ENCODE measurements at regions not wholly inside any gene's neighbourhood (a gene's known extent, or its start where the extent isn't known, plus 50 kb on each side); places are given as distances from the start of the nearest gene placed in this dataset.
"Not testable (repeated sequence)": the region's sequence is repeated elsewhere in the genome, so short reads cannot be mapped to it uniquely, and the experiment has no call there.

DNA sequence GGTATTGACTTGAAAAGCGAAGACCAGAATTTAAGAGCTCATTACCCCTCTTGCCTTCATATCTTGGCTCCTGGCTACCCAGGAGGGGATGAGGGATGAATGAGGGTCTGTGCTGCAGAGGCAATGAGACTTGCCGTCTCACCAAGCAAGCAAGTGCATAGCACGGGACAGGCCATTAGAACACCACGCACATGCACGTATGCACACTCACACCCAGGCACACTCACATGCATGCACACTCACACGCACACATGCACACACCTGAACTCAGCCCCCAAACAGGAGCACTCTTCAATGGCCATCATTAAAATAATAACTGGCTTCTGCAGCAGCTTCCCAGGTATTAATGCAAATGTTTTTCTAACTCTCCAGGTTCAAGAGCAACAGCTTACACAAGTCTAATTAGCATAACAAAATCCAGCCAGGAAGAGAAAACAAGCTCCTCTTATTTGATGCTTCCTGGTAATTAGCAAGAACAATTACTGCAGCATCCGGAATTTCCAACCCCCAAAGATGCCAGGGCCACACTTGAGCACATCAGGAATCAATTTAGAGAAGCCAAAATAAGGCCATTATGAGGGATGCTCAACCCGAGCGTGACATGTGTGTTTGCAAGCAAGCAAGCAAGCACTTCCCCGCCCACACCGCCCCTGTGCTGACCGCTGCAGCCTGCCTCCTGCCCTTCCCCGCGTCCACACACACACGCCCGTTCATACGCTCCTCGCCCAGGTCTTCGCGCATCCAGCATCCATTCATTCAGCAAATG is 171.6 kb upstream of the TNRC6C start:
- no peak for DNase-seq

DNA sequence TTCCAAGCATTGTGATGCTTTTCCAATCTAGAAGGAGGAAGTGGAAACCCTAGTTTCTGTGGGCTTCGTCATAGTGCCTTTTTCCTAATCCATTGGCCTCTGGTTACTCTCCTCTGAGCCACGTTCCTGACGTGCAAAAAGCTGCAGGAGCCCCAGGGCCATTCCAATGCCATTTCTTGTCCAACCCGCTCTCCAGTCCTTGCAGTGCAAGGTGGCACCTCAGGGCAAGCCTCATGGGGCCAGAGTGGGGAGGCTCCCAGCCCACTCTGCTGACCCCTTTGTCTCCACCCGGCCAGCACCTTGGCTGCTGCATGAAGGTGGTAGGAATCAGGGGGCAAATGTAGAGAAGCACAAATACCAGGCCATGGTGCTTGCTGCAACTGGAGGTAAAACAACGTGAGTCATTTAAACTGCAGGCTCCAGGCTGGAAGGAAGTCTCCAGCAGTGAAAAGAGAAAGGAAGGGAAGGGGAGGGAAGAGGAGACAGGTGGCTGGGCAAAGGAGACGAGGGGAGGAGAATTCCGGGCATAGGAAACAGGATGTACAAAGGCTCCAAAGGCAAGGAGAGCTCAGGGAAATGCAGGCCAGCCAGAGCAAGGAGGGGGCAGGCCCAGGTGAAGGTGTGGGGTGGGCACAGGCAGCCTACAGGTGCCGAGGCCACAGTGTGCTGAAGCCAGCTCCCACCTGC is 168.2 kb upstream of the TNRC6C start:
- DNase-seq = no peak

DNA sequence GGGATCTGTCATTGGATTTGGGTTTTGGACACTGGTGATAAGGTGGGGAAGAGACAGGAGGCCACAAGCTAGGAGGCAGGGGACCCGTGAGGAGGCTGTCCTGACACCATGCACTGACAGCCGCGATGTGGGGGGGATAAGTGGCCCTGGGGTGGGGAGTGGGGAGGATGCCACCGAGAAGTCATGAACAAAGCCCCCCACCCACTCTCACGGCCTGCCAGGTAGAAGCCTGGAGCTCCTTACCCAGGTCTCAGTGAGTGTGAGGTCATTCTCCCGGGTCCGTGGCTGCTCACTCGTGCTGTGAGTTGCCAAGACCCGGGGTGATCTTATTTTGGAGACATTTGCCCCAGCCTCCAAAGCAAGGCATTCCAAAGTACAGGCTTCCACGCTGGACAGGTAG is 165.9 kb upstream of the TNRC6C start:
- DNase-seq = no peak

- DNase-seq = peak; percentile 66
Observed at GRCh38 chr17:77793146-77793970, 165.1 kb upstream of the TNRC6C start.

- no peak for DNase-seq
Observed at GRCh38 chr17:77793971-77794235, 164.6 kb upstream of the TNRC6C start.

DNA sequence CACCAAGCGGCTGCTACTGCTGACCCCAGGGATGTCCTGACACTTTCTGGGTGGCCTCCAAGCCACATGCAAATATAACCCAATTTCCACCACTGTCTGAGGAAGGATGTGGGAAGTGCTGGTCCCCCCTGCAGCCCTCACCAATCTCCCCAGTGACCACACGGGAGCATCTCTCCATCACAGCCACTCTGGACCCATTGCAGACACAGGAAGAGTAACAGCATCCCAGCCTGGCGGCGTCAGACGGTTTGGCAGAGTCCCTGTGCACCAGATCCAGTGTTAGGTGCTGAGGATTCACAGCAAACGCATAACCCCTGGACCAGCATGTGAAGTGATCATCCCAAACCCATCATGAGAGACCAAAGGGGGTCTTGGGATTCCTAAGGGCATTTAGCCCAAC is 163.7 kb upstream of the TNRC6C start:
- no peak for DNase-seq

- no peak for DNase-seq
Observed at GRCh38 chr17:77795685-77796084, 162.8 kb upstream of the TNRC6C start.

DNA sequence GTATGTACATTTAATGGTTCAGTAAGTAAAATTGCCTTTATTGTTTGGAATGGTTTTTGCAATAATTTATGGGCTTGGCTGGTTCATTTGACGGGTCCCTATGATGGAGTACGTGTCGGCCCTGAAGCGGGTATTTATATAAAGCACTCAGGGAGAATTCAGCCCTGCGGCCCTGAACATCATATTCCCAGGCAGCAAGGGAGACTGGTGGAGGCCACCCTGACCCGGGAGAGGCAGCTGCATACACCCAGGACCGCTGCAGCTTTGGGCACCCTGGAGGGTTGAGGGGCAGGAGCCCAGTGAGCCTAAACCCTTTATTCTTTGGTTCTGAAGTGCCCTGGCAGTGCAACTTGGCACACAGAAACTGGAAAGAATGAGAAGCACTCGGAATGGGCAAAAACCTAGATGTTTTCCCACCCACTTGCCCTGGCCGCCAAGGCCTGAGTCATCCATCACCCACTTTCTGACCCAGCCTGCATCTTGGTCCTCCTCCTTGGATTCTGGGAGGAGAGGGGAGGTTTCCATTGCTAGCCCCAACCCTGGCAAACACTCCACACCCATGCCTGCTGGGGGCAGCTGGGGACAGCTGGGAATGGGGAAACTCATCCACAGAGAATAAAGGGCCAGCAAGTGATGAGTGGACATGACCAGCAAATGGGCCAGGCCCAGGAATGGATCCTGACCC is 162.2 kb upstream of the TNRC6C start:
- DNase-seq = no peak

DNA sequence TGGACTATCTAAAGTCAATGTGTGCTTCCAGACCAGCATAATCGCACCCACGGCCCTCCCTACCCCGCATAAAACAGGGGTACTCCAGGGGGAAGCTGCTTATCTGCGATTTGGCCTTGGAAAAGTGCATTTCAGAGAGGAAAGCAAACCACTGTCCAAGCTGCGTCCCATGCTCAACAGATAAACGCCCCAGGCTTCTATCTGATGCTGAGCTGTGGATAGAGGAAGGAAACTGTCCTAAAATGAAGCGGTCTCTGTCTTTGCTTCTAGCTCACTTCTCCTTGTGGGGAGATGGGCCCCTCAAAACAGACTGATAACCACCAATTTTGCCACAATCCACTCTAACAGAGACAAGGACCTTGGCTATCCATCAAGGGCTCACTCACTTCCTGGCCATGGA is 160.5 kb upstream of the TNRC6C start:
- DNase-seq = no peak

DNA sequence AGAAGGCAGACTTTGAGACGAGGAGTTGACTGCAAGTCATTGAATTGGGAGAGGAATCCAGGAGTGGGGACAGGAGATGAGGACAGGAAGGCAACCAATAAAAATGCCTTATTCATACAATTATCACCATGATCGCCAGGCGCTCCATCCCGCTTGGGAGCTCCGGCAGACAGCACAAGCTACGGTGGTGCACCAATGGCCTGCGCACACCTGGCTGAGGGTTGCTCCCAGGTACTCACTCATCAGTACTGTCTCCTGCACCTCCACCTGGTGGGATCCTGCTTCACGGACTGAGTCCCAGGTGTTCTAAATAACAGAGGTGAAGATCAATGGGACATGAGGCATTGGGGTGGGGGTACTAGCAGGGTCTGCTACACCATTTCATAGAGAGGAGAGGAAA is 160.0 kb upstream of the TNRC6C start:
- DNase-seq = no peak

GRCh38 chr17:77800816-77801215 is 157.7 kb upstream of the TNRC6C start:
- no peak for DNase-seq

- DNase-seq = no peak
Observed at GRCh38 chr17:77801545-77802332, 156.8 kb upstream of the TNRC6C start.

GRCh38 chr17:77802333-77802615 is 156.2 kb upstream of the TNRC6C start:
- no peak for DNase-seq

DNA sequence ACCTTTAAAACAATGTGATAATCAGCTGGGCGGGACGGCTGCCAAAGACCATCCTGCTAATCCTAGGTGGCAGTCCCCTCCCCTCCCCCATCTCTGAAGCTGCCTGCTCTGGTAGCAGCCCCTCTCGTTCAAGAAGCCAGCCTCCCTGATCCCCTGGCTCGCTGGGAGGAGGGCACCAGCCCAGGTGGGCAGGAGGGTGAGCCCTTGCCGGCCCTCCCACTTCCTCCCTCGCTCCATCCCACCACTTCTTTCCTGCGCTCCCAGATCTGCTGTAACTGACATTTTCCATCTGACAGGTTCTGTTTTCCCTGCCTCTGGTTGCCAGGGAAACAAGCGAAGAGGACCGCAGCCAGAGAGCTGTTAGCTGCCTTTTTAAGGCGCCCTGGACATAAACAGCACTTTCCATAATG is 155.7 kb upstream of the TNRC6C start:
- DNase-seq = peak; percentile 94

DNA sequence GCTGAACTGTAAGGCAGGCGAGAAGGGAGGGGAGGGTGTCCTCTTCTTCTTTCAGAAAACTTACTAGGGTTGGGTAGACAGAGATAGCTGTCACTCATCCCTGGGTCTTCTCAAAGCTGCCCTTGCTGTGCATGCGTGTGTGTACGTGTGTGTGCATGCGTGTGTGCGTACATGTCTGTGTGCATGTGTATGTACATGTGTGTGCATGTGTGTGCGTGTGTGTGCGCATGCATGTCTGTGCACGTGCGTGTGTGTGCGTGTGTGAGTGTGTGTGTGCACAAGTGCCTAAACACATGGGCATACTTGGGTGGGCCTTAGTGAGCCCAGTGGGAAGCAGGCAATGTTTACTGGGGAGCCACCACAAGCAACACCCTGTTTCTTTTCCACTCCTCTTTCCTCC is 154.8 kb upstream of the TNRC6C start:
- DNase-seq = no peak

DNA sequence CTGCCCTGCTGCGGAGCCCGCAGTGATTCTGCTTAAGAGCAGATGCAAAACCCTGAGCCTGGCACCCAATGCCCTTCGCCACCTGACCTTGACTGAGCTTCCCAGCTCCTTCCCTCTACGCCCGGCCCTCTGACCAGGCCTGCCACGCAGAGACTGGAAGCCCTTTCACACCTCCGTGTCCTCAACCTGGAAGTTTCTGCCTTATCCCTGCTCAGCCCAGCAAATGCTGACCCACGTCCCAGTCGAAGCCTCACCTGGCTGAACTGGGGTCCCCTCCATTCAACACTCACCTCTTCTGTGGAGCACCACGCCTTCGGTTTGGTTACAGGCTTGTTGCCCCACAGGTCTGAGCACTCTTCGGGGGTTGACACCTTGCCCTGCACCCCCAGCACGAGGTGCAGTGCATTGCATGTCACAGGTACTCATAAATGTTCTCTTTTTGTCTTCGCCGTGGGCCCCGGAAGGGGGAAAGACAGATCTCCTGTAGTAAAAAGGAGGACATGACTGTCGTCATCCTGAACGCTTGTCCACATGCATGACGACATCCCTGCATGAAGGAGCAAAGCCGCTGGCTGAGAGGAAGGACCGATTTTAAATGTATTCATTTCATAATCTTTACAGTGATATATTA is 153.6 kb upstream of the TNRC6C start:
- no peak for DNase-seq

GRCh38 chr17:77805970-77806369 is 152.5 kb upstream of the TNRC6C start:
- DNase-seq = not testable (repeated sequence)

DNA sequence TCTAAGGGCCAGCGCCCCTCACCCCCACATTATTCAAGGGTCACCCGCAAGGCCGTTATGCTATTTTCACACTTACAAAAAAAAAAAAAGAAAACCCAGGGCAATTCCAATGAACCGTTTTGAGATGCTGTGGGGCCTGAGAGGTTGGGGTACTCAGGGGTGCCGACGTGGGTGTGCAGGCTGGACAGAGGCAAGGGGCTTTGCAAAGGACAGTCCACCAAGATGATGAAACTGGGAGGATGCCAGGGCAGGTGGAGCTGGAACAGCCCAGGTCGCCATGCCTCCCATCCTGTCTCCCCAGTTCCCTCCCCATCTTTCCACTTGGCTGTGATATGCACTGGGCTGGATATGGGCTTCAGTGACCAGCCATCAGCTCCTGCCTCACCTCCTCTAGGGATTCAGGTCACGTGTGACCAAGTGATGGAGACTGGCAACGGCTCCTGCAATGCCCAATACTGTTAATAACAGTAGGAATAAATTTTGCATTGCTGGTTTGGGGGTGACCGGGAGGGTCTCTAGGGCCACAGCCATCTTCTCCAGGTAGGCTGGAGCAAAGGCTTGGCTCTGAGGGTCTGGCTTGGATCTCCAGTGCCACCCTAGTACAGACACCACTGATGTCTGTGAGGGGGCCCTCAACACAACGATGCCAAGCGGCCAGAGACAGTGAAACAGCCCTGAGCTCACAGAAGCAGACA is 151.3 kb upstream of the TNRC6C start:
- no peak for DNase-seq

DNA sequence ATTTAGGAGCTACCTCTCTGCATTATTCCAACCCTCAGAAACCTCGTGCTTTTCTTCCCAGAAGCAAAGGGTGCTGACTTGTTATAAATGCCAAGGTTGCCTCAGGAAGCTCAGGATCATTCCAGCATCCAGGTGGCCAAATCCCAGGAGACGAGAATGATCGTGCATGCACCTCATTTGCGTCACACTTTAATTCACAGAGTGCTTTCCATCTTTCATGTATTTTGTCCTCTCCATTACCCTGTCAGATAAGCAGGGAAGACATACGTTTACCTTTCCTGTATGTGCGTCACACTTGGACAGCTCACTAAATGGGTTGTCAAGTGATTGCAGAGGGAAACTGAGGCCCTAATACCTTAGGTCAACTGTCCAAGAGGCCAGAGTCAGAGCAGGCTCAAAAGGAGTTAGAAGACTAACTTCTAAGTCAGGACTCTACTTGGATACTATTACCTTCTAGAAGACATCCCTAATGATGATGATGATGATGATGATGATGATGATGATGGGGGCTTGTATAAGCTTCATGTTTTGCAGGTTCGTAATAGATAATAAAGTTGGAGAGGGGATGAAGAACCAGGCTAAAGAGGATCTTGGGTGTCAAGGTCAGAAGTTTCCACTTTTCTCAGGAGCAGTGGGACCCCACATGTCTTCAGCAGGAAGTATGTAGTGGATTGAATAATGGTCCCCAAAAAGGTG is 150.6 kb upstream of the TNRC6C start:
- no peak for DNase-seq

DNA sequence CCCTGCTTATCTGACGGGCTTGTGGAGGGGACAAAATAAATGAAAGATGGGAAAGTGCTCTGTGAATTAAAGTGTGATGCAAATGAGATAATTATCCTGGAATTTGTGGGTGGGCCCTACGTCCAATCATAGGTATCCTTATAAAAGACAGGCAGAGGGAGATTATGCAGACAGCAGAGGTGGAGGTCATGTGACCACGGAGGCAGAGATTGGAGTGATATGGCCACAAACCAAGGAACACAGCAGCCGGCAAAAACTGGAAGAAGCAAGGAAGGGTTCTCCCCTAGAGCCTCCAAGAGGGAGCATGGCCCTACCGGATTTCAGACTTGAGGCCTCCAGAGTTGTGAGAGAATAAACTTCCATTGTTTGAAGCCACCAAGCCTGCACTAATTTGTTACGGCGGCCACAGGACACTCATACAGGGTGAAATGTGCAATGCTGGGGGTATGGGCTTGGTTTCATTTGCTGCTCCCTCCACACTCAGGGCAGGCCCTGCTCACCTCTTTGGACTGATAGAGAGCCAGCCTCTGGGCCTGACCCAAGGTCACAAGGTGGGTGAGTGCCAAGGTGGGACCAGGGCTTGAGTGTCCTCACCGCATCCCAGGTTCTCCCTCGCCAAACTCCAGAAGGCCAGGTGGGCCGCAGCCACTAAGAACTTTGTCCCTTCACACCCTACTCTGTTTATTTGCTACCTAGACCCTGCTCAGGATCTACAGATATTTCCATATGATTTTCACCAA is 149.6 kb upstream of the TNRC6C start:
- no peak for DNase-seq
